Fibroblast of pulmonary artery (primary cell): ENCODE measurements at regions not wholly inside any gene's neighbourhood (a gene's known extent, or its start where the extent isn't known, plus 50 kb on each side); places are given as distances from the start of the nearest gene placed in this dataset.
"Not testable (repeated sequence)": the region's sequence is repeated elsewhere in the genome, so short reads cannot be mapped to it uniquely, and the experiment has no call there.

Experiments used
- DNase-seq: peaks from one replicate; pipeline ENCODE4 v3.0.0-alpha.2; 2010; ENCODE audit warnings: low read depth
- H3K4me3 ChIP-seq: replicated peaks from 2 replicates; pipeline ENCODE4 v1.5.1; 2011; ENCODE audit warnings: low read depth, mild to moderate bottlenecking, control low read depth, low read length, moderate library complexity
- CTCF ChIP-seq: IDR thresholded peaks from 2 replicates; pipeline ENCODE4 v1.5.1; 2011; ENCODE audit warnings: mild to moderate bottlenecking, control low read depth, low read length, inconsistent platforms; ENCODE audit errors: missing control alignments

- no peak for DNase-seq
- no peak for TF ChIP-seq CTCF
- no peak overlapping the region for H3K4me3 ChIP-seq
Measured at GRCh38 chr11:50170115-50170514, 137.4 kb downstream of the OR4C45 start.

GRCh38 chr11:50174189-50174588 lies 141.5 kb downstream of the OR4C45 start:
- peak; percentile 3 for DNase-seq
- TF ChIP-seq CTCF, result no peak
- no peak overlapping the region for H3K4me3 ChIP-seq

GRCh38 chr11:50174975-50175374 lies 142.3 kb downstream of the OR4C45 start:
- DNase-seq, result no peak
- H3K4me3 ChIP-seq, result no peak overlapping the region
- TF ChIP-seq CTCF, result no peak

- H3K4me3 ChIP-seq, result no peak overlapping the region
- TF ChIP-seq CTCF, result no peak
- no peak for DNase-seq
Measured at GRCh38 chr11:50178737-50179136, 146.1 kb downstream of the OR4C45 start.

GRCh38 chr11:50181334-50181733 lies 148.7 kb downstream of the OR4C45 start:
- H3K4me3 ChIP-seq, result no peak overlapping the region
- TF ChIP-seq CTCF, result no peak
- no peak for DNase-seq

- DNase-seq, result no peak
- H3K4me3 ChIP-seq, result no peak overlapping the region
- no peak for TF ChIP-seq CTCF
Measured at GRCh38 chr11:50182486-50182885, 149.8 kb downstream of the OR4C45 start.

- not testable (repeated sequence) for DNase-seq, H3K4me3 ChIP-seq
Measured at GRCh38 chr11:50183170-50183569, 150.5 kb downstream of the OR4C45 start.

- no peak overlapping the region for H3K4me3 ChIP-seq
- no peak for TF ChIP-seq CTCF
- DNase-seq, result no peak
Measured at GRCh38 chr11:50186146-50186545, 153.5 kb downstream of the OR4C45 start.
